ENCODE measurements at regions not wholly inside any gene's neighbourhood (a gene's known extent, or its start where the extent isn't known, plus 50 kb on each side); places are given as distances from the start of the nearest gene placed in this dataset.
"Not testable (repeated sequence)": the region's sequence is repeated elsewhere in the genome, so short reads cannot be mapped to it uniquely, and the experiment has no call there.

- FAIRE-seq: no peak
Observed at GRCh38 chr7:81470724-81471379, 299.0 kb downstream of the HGF start.

- FAIRE-seq: no peak
Observed at GRCh38 chr7:81469869-81470723, 299.8 kb downstream of the HGF start.

- no peak for FAIRE-seq
Observed at GRCh38 chr7:81469153-81469868, 300.5 kb downstream of the HGF start.

GRCh38 chr7:81468526-81468925, 301.3 kb downstream of the HGF start:
- no peak for FAIRE-seq

GRCh38 chr7:81467964-81468363, 301.9 kb downstream of the HGF start:
- no peak for FAIRE-seq

- FAIRE-seq: no peak
Observed at GRCh38 chr7:81462672-81463071, 307.2 kb downstream of the HGF start.

GRCh38 chr7:81460250-81461045, 309.4 kb downstream of the HGF start:
- no peak for FAIRE-seq

GRCh38 chr7:81459485-81459884, 310.4 kb downstream of the HGF start:
- no peak for FAIRE-seq

GRCh38 chr7:81457852-81458522, 311.9 kb downstream of the HGF start:
- peak; percentile 93 for FAIRE-seq

- not testable (repeated sequence) for FAIRE-seq
Observed at GRCh38 chr7:81453770-81454169, 316.1 kb downstream of the HGF start.

- FAIRE-seq: no peak
Observed at GRCh38 chr7:81449105-81449504, 320.7 kb downstream of the HGF start.

- FAIRE-seq: peak; percentile 21
Observed at GRCh38 chr7:81447351-81447952, 322.4 kb downstream of the HGF start.

- no peak for FAIRE-seq
Observed at GRCh38 chr7:81446212-81446611, 323.6 kb downstream of the HGF start.

- no peak for FAIRE-seq
Observed at GRCh38 chr7:81445462-81445861, 324.4 kb downstream of the HGF start.

- FAIRE-seq: no peak
Observed at GRCh38 chr7:81441750-81442149, 328.1 kb downstream of the HGF start.

- no peak for FAIRE-seq
Observed at GRCh38 chr7:81439591-81439990, 330.3 kb downstream of the HGF start.

- FAIRE-seq: not testable (repeated sequence)
Observed at GRCh38 chr7:81437160-81437559, 332.7 kb downstream of the HGF start.

- no peak for FAIRE-seq
Observed at GRCh38 chr7:81433692-81434331, 336.0 kb downstream of the HGF start.

- no peak for FAIRE-seq
Observed at GRCh38 chr7:81433206-81433605, 336.6 kb downstream of the HGF start.

- no peak for FAIRE-seq
Observed at GRCh38 chr7:81430761-81431160, 339.1 kb downstream of the HGF start.

GRCh38 chr7:81430150-81430549, 339.7 kb downstream of the HGF start:
- FAIRE-seq: no peak
